OCI-LY3 (cell line): ENCODE measurements at regions not wholly inside any gene's neighbourhood (a gene's known extent, or its start where the extent isn't known, plus 50 kb on each side); places are given as distances from the start of the nearest gene placed in this dataset.

Experiments
- H2AFZ ChIP-seq: fragments of 200-600, 300-600 bp; shearing (Covaris generic); 2 replicates; pipeline ENCODE4 v1.6.0; 2014; ENCODE audit warnings: antibody characterized with exemption, low read depth, low read length
- H3K27ac ChIP-seq: fragments of 200-600, 300-600 bp; sonication (generic); 2 replicates; pipeline ENCODE4 v1.5.1; 2014; ENCODE audit warnings: mild to moderate bottlenecking, low read length, moderate library complexity, mixed read lengths
- H3K27me3 ChIP-seq: fragments of 200-600, 300-600 bp; sonication (generic); 2 replicates; pipeline ENCODE4 v1.6.1; 2014; ENCODE audit warnings: low read depth, low read length, mixed read lengths
- H3K36me3 ChIP-seq: fragments of 200-600, 300-600 bp; sonication (generic); replicated peaks from 2 replicates; pipeline ENCODE3; 2014; ENCODE audit warnings: low read depth, low read length, mixed read lengths
- H3K4me1 ChIP-seq: fragments of 300-600, 200-600 bp; sonication (generic); 2 replicates; pipeline ENCODE4 v1.6.1; 2014; ENCODE audit warnings: low read length, mixed read lengths
- H3K4me2 ChIP-seq: fragments of 200-600, 300-600 bp; sonication (generic); 2 replicates; pipeline ENCODE4 v1.6.1; 2014; ENCODE audit warnings: low read length, mixed read lengths
- H3K4me3 ChIP-seq: fragments of 300-600, 200-600 bp; sonication (generic); 2 replicates; pipeline ENCODE4 v1.5.1; 2014; ENCODE audit warnings: antibody characterized with exemption, mild to moderate bottlenecking, low read length, moderate library complexity
- H3K79me2 ChIP-seq: fragments of 300-600, 200-600 bp; shearing (Covaris generic); 2 replicates; pipeline ENCODE4 v1.6.1; 2014; ENCODE audit warnings: mild to moderate bottlenecking, low read length, mixed read lengths
- H3K9ac ChIP-seq: fragments of 300-600, 200-600 bp; shearing (Covaris generic); 2 replicates; pipeline ENCODE4 v1.6.0; 2014; ENCODE audit warnings: mild to moderate bottlenecking, low read length, moderate library complexity
- H3K9me3 ChIP-seq: fragments of 200-600, 300-600 bp; shearing (Covaris generic); 2 replicates; pipeline ENCODE4 v1.6.1; 2014; ENCODE audit warnings: low read length, mixed read lengths; ENCODE audit not compliant: insufficient read depth
- H4K20me1 ChIP-seq: fragments of 200-600, 300-600 bp; sonication (generic); 2 replicates; pipeline ENCODE4 v1.6.1; 2016; ENCODE audit warnings: low read length, mixed read lengths; ENCODE audit not compliant: insufficient read depth
- EZH2phosphoT487 ChIP-seq: fragments of 200-600 bp; shearing (Covaris generic); IDR thresholded peaks from 2 replicates; pipeline ENCODE4 v1.6.1; 2018; ENCODE audit warnings: antibody characterized with exemption, mixed run types, low read depth
- TF ChIP-seq, protein P1 (sequence below): fragments of 200-600, 300-600 bp; sonication (generic); IDR thresholded peaks from 2 replicates; pipeline ENCODE4 v1.5.1; 2014; ENCODE audit warnings: antibody characterized with exemption, low read length, low read depth

DNA sequence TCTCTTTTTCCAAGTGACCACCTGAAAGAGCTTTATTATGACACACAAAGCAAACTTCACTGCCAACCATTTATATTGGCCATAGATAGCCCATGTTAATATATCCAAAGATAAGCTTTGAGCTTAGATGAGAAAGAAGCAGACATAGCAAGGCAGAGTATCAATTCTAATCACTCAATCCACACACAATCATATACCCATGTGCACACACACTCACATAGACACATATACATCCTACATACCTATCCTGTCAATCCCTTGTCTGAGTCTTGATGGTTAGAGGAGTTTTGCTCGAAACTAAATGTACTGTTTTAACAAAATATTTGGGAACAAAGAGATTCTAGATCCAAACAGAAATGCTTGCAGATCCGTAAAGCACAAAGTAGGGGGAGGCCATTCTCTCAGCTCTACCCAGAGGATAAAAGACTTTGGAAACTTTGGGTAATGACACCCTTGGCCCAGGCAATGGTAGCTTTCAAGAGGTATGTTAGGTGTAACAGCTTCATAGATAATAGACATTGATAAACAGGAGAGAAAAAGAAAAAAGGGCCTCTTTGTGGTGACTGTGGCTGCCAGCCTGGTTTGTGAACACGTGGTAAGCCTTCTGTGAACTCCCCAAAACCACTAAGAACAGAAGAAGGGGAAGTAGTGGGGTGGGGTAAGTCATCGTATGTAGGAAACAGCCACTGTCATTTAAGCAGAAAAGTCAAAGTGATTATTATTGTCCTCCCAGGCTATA lies 121.6 kb downstream of the TLR4 start:
- no peak overlapping the region for H3K27ac ChIP-seq
- no peaks in the 10 kb centered on the region for H3K9me3 ChIP-seq
- H3K4me3 ChIP-seq = peak overlapping the region; percentile 31; the same call in 1 of the 2 replicates
- H4K20me1 ChIP-seq = no peaks in the 10 kb centered on the region
- H3K36me3 ChIP-seq = no peaks in the 10 kb centered on the region
- no peaks in the 10 kb centered on the region for H3K79me2 ChIP-seq
- peaks cover 9% of the 10 kb centered on the region; the same call in 1 of the 2 replicates for H3K27me3 ChIP-seq
- H3K9ac ChIP-seq = 0 out of 2 replicates have a peak overlapping the region, but pooled peaks have one; percentile 18
- TF ChIP-seq, protein P1, sequence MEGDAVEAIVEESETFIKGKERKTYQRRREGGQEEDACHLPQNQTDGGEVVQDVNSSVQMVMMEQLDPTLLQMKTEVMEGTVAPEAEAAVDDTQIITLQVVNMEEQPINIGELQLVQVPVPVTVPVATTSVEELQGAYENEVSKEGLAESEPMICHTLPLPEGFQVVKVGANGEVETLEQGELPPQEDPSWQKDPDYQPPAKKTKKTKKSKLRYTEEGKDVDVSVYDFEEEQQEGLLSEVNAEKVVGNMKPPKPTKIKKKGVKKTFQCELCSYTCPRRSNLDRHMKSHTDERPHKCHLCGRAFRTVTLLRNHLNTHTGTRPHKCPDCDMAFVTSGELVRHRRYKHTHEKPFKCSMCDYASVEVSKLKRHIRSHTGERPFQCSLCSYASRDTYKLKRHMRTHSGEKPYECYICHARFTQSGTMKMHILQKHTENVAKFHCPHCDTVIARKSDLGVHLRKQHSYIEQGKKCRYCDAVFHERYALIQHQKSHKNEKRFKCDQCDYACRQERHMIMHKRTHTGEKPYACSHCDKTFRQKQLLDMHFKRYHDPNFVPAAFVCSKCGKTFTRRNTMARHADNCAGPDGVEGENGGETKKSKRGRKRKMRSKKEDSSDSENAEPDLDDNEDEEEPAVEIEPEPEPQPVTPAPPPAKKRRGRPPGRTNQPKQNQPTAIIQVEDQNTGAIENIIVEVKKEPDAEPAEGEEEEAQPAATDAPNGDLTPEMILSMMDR = no peak
- TF ChIP-seq EZH2phosphoT487 = no peak
- peak overlapping the region; percentile 76; the same call in 1 of the 2 replicates for H2AFZ ChIP-seq
- H3K4me1 ChIP-seq = peaks cover 17% of the 10 kb centered on the region
- peak overlapping the region; percentile 76 for H3K4me2 ChIP-seq

- Histone ChIP-seq H3K79me2 (no peaks in the 10 kb centered on the region), H3K27ac (no peak overlapping the region), H4K20me1 (no peaks in the 10 kb centered on the region), H3K4me3 (no peak overlapping the region), H3K9ac (no peak overlapping the region), H2AFZ (no peak overlapping the region), H3K9me3 (no peaks in the 10 kb centered on the region), H3K36me3 (no peaks in the 10 kb centered on the region), H3K27me3 (peaks cover 9% of the 10 kb centered on the region; the same call in 1 of the 2 replicates), H3K4me1 (peaks cover 17% of the 10 kb centered on the region), H3K4me2 (peak overlapping the region; percentile 76)
- TF ChIP-seq EZH2phosphoT487 = no peak
Observed at GRCh38 chr9:117826837-117827236, 122.6 kb downstream of the TLR4 start.

GRCh38 chr9:117827456-117827855 lies 123.3 kb downstream of the TLR4 start:
- no peak overlapping the region for H3K4me2 ChIP-seq
- H2AFZ ChIP-seq = no peak overlapping the region
- H3K4me1 ChIP-seq = peaks cover 17% of the 10 kb centered on the region
- H3K27ac ChIP-seq = no peak overlapping the region
- no peak for TF ChIP-seq EZH2phosphoT487
- TF ChIP-seq, protein P1 = no peak
- no peaks in the 10 kb centered on the region for H4K20me1 ChIP-seq
- H3K36me3 ChIP-seq = no peaks in the 10 kb centered on the region
- H3K9ac ChIP-seq = no peak overlapping the region
- no peaks in the 10 kb centered on the region for H3K79me2 ChIP-seq
- H3K27me3 ChIP-seq = peaks cover 9% of the 10 kb centered on the region; the same call in 1 of the 2 replicates
- no peaks in the 10 kb centered on the region for H3K9me3 ChIP-seq
- no peak overlapping the region for H3K4me3 ChIP-seq

DNA sequence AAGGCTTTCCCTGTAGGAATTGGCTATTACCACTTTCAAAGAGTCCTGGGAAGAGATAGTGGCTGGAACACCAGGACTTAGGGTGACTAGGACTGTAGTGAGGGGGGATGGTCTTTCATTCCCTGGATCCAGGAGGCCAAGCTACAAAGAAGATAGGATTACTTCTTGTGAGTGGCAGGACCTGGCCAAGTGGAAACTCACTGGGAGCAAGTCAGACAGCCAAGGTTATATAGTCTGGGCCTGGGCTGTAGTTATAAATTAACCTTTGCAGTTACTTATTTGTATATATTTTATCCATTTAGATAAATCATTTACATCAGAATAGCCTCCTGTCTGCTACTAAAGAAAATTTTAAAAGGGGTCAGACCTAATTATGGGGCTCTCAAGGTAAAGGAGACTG lies 124.3 kb downstream of the TLR4 start:
- H4K20me1 ChIP-seq = no peaks in the 10 kb centered on the region
- TF ChIP-seq EZH2phosphoT487 = no peak
- TF ChIP-seq, protein P1 = no peak
- peaks cover 17% of the 10 kb centered on the region for H3K4me1 ChIP-seq
- H3K27me3 ChIP-seq = peaks cover 9% of the 10 kb centered on the region; the same call in 1 of the 2 replicates
- H3K4me3 ChIP-seq = no peak overlapping the region
- H3K79me2 ChIP-seq = no peaks in the 10 kb centered on the region
- H2AFZ ChIP-seq = no peak overlapping the region
- H3K9me3 ChIP-seq = no peaks in the 10 kb centered on the region
- no peak overlapping the region for H3K9ac ChIP-seq
- H3K4me2 ChIP-seq = no peak overlapping the region
- no peaks in the 10 kb centered on the region for H3K36me3 ChIP-seq
- H3K27ac ChIP-seq = no peak overlapping the region
